Common myeloid progenitor, CD34-positive (primary cell): ENCODE measurements at regions not wholly inside any gene's neighbourhood (a gene's known extent, or its start where the extent isn't known, plus 50 kb on each side); places are given as distances from the start of the nearest gene placed in this dataset.
"Not testable (repeated sequence)": the region's sequence is repeated elsewhere in the genome, so short reads cannot be mapped to it uniquely, and the experiment has no call there.

ENCODE experiments used
- CTCF ChIA-PET: fragments of 350-600 bp; sonication (Branson Sonifier 250); formaldehyde crosslinking; loops from one replicate; lab custom pipeline; 2021; ENCODE audit warnings: antibody characterized with exemption; lab: Charles Lee
- POLR2A ChIA-PET: fragments of 350-600 bp; sonication (Branson Sonifier 250); formaldehyde crosslinking; loops from one replicate; lab custom pipeline; 2021; ENCODE audit warnings: antibody characterized with exemption; lab: Charles Lee
- DNase-seq, 3 donors: peaks; one replicate each; pipeline versions ENCODE4 v3.0.0 to v3.0.0-alpha.2; 2013
- H3K27ac ChIP-seq, 2 experiments: 1 replicate in 1 of 2; 2 replicates in 1 of 2; pipeline ENCODE4 v1.7.0; 2013; ENCODE audit warnings: inconsistent platforms in 2 of 2, low read length in 2 of 2, mild to moderate bottlenecking in 2 of 2, low read depth in 1 of 2, moderate library complexity in 1 of 2; ENCODE audit not compliant: severe bottlenecking in 2 of 2, insufficient read depth in 1 of 2, poor library complexity in 1 of 2
- H3K27me3 ChIP-seq, 5 experiments: replicated peaks in 2 of 5; 1 replicate in 3 of 5; 2 replicates in 2 of 5; pipeline versions ENCODE4 v1.6.1 to v1.7.0; 2013; ENCODE audit warnings: low read length in 4 of 5, mild to moderate bottlenecking in 2 of 5, moderate library complexity in 2 of 5, inconsistent platforms in 1 of 5; ENCODE audit not compliant: insufficient read depth in 5 of 5, control insufficient read depth in 4 of 5
- H3K36me3 ChIP-seq, 4 experiments: 1 replicate in 2 of 4; 2 replicates in 2 of 4; pipeline versions ENCODE4 v1.6.1 to v1.7.0; 2013; ENCODE audit warnings: low read length in 3 of 4, control low read depth in 1 of 4, mild to moderate bottlenecking in 1 of 4; ENCODE audit not compliant: control insufficient read depth in 4 of 4, insufficient read depth in 4 of 4
- H3K4me1 ChIP-seq, 4 experiments: 1 replicate in 3 of 4; 2 replicates in 1 of 4; pipeline versions ENCODE4 v1.6.1 to v1.7.1; 2013; ENCODE audit warnings: low read length in 3 of 4, mild to moderate bottlenecking in 3 of 4, control low read depth in 1 of 4, inconsistent platforms in 1 of 4, moderate library complexity in 1 of 4; ENCODE audit not compliant: control insufficient read depth in 4 of 4, insufficient read depth in 4 of 4; ENCODE audit errors: control extremely low read depth in 1 of 4
- H3K4me3 ChIP-seq, 7 experiments: 1 replicate in 4 of 7; 2 replicates in 3 of 7; pipeline versions ENCODE4 v1.5.1 to v1.7.0; 2013; ENCODE audit warnings: mild to moderate bottlenecking in 7 of 7, low read length in 6 of 7, moderate library complexity in 6 of 7, inconsistent platforms in 2 of 7, low read depth in 2 of 7, control low read depth in 1 of 7; ENCODE audit not compliant: insufficient read depth in 4 of 7, control insufficient read depth in 1 of 7; ENCODE audit errors: extremely low read depth in 1 of 7
- H3K9me3 ChIP-seq, 5 experiments: 1 replicate in 4 of 5; 2 replicates in 1 of 5; pipeline versions ENCODE4 v1.6.1 to v1.7.1; 2013; ENCODE audit warnings: low read length in 4 of 5, mild to moderate bottlenecking in 2 of 5, inconsistent platforms in 1 of 5, low read depth in 1 of 5, moderate library complexity in 1 of 5; ENCODE audit not compliant: control insufficient read depth in 4 of 5, insufficient read depth in 2 of 5; ENCODE audit errors: control extremely low read depth in 1 of 5
- WGBS: methylation state at CpG from one replicate; pipeline ENCODE4 v1.1.5; 2013; ENCODE audit not compliant: insufficient coverage; 5-methylcytosine and 5-hydroxymethylcytosine counted together

- H3K36me3 ChIP-seq, result no peaks in the 10 kb centered on the region
- ChIA-PET CTCF (interaction anchor here (0.8 to 1.5 kb wide), 6 partner anchors 9 to 223 kb away, joined by 3 to 4 read pairs (median 3); no protein-coding TSS in a partner anchor), POLR2A (no interaction called here)
- H3K9me3 ChIP-seq, result no peaks in the 10 kb centered on the region
- no peak overlapping the region for H3K27ac ChIP-seq
- H3K27me3 ChIP-seq, result no peaks in the 10 kb centered on the region
- H3K4me1 ChIP-seq, result peaks cover 12 to 53% (median 28%) of the 10 kb centered on the region in 4 experiments
- H3K4me3 ChIP-seq, result no peak overlapping the region
- DNase-seq, result no peak
- 98% methylated on average over 9 of the region's 12 CpGs for WGBS
Observed at GRCh38 chr20:19916531-19917485, 100.4 kb upstream of the NAA20 start.

- 98% methylated on average over 5 of the region's 5 CpGs for WGBS
- no peaks in the 10 kb centered on the region for H3K9me3 ChIP-seq
- DNase-seq, result no peak
- H3K27ac ChIP-seq, result no peak overlapping the region
- no peak overlapping the region for H3K4me3 ChIP-seq
- CTCF ChIA-PET, result interaction anchor here (0.6 to 1.5 kb wide), 7 partner anchors 8 to 732 kb away, joined by 3 to 6 read pairs (median 3); no protein-coding TSS in a partner anchor
- POLR2A ChIA-PET, result no interaction called here
- H3K4me1 ChIP-seq, result peaks cover 12 to 52% (median 28%) of the 10 kb centered on the region in 4 experiments
- no peaks in the 10 kb centered on the region for H3K27me3 ChIP-seq
- H3K36me3 ChIP-seq, result no peaks in the 10 kb centered on the region
Observed at GRCh38 chr20:19918965-19919329, 98.2 kb upstream of the NAA20 start.

GRCh38 chr20:19920381-19921138 lies 96.6 kb upstream of the NAA20 start:
- Histone ChIP-seq H3K27me3 (no peaks in the 10 kb centered on the region), H3K27ac (no peak overlapping the region), H3K9me3 (no peaks in the 10 kb centered on the region), H3K4me1 (peaks cover 8 to 36% (median 18%) of the 10 kb centered on the region in 4 experiments), H3K4me3 (no peak overlapping the region), H3K36me3 (no peaks in the 10 kb centered on the region)
- POLR2A ChIA-PET, result no interaction called here
- WGBS, result 98% methylated on average over 11 of the region's 14 CpGs
- CTCF ChIA-PET, result interaction anchor here (1.1 kb wide), 1 partner anchor 20 kb away, joined by 3 read pairs; no protein-coding TSS in a partner anchor
- DNase-seq, result no peak

- no peak for DNase-seq
- Histone ChIP-seq H3K4me3 (no peak overlapping the region), H3K4me1 (peaks cover 8 to 28% (median 17%) of the 10 kb centered on the region in 4 experiments), H3K36me3 (no peaks in the 10 kb centered on the region), H3K27me3 (no peaks in the 10 kb centered on the region), H3K9me3 (no peaks in the 10 kb centered on the region), H3K27ac (no peak overlapping the region)
- POLR2A ChIA-PET, result no interaction called here
- CTCF ChIA-PET, result interaction anchor here (1.0 to 1.1 kb wide), 2 partner anchors 15 to 19 kb away, joined by 3 read pairs; no protein-coding TSS in a partner anchor
- 98% methylated on average over 9 of the region's 14 CpGs for WGBS
Observed at GRCh38 chr20:19921284-19921793, 95.8 kb upstream of the NAA20 start.

GRCh38 chr20:19921829-19922228 lies 95.3 kb upstream of the NAA20 start:
- peaks cover 8 to 23% (median 15%) of the 10 kb centered on the region in 4 experiments for H3K4me1 ChIP-seq
- WGBS, result 98% methylated on average over 7 of the region's 9 CpGs
- H3K27ac ChIP-seq, H3K9me3 ChIP-seq, H3K27me3 ChIP-seq, H3K4me3 ChIP-seq, POLR2A ChIA-PET, H3K36me3 ChIP-seq, DNase-seq: not testable (repeated sequence)
- CTCF ChIA-PET, result interaction anchor here (0.9 to 1.0 kb wide), 2 partner anchors 10 to 15 kb away, joined by 3 read pairs; no protein-coding TSS in a partner anchor

GRCh38 chr20:19922716-19923115 lies 94.4 kb upstream of the NAA20 start:
- Histone ChIP-seq H3K36me3 (no peaks in the 10 kb centered on the region), H3K27ac (no peak overlapping the region), H3K9me3 (no peaks in the 10 kb centered on the region), H3K4me1 (peaks cover 6 to 14% (median 10%) of the 10 kb centered on the region in 4 experiments), H3K4me3 (no peak overlapping the region), H3K27me3 (no peaks in the 10 kb centered on the region)
- CTCF ChIA-PET, result interaction anchor here (0.9 to 1.0 kb wide), 2 partner anchors 11 to 14 kb away, joined by 3 read pairs; no protein-coding TSS in a partner anchor
- WGBS, result 96% methylated on average over 6 of the region's 7 CpGs
- DNase-seq, result no peak
- POLR2A ChIA-PET, result no interaction called here
